ENCODE measurements at regions not wholly inside any gene's neighbourhood (a gene's known extent, or its start where the extent isn't known, plus 50 kb on each side); places are given as distances from the start of the nearest gene placed in this dataset.

- ChIA-PET POLR2A (no interaction called here), CTCF (interaction anchor here (1.1 to 5.5 kb wide), 9 partner anchors 11 to 306 kb away, joined by 3 to 34 read pairs (median 6); no protein-coding TSS in a partner anchor)
- ATAC-seq (no peak), DNase-seq (no peak)
- intact Hi-C loops (cut with micrococcal nuclease), result loop anchor here (5.0 to 10.0 kb wide), 2 partner anchors 87 to 645 kb away; no protein-coding TSS in a partner anchor
- H3K27ac Mint-ChIP-seq, result no peak overlapping the region
- H3K36me3 Mint-ChIP-seq (ENCODE audit: low read depth), result no peaks in the 10 kb centered on the region
- no peak overlapping the region for H3K4me3 Mint-ChIP-seq
- no peaks in the 10 kb centered on the region for H3K27me3 Mint-ChIP-seq
- no peak for TF ChIP-seq CTCF (IDR thresholded peaks at IDR 0.05)
- H3K9me3 Mint-ChIP-seq, result peaks cover 8% of the 10 kb centered on the region
- peaks cover 4% of the 10 kb centered on the region for H3K4me1 Mint-ChIP-seq (ENCODE audit: low read depth)
Observed at GRCh38 chr1:181169281-181169865, 80.9 kb downstream of the IER5 start.

GRCh38 chr1:181170194-181170593 is 81.7 kb downstream of the IER5 start:
- CTCF ChIA-PET, result interaction anchor here (1.7 to 5.5 kb wide), 4 partner anchors 27 to 287 kb away, joined by 7 to 34 read pairs (median 14); no protein-coding TSS in a partner anchor
- TF ChIP-seq CTCF (IDR thresholded peaks at IDR 0.05), result no peak
- DNase-seq (no peak), ATAC-seq (no peak)
- H3K27me3 Mint-ChIP-seq, result no peaks in the 10 kb centered on the region
- POLR2A ChIA-PET, result no interaction called here
- peaks cover 4% of the 10 kb centered on the region for H3K4me1 Mint-ChIP-seq (ENCODE audit: low read depth)
- no peak overlapping the region for H3K27ac Mint-ChIP-seq
- H3K9me3 Mint-ChIP-seq, result peaks cover 4% of the 10 kb centered on the region
- H3K36me3 Mint-ChIP-seq (ENCODE audit: low read depth), result no peaks in the 10 kb centered on the region
- no peak overlapping the region for H3K4me3 Mint-ChIP-seq
- intact Hi-C loops (cut with micrococcal nuclease), result no loop called here

DNA sequence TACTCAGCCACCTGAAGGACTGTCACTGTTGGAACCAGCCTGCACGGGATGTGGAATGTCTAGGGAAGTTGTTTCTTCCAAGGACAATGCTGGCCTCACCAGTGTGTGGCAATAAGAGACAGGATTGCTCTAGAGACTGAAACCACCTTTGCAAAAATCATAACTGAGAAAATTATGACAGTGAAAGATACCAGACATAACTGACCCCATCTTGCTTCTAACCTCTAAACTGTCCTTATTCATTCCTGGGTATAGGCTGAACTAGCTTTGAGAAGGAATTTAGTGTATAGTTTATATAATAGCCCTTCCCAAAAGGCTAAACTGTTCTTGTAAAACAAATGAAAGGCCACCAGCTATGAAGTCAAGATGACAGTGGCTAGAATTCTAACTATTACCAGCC is 83.6 kb downstream of the IER5 start:
- POLR2A ChIA-PET, result interaction anchor here (0.6 kb wide), 1 partner anchor 14 kb away, joined by 3 read pairs; no protein-coding TSS in a partner anchor
- Mint-ChIP-seq H3K27ac (no peak overlapping the region), H3K36me3 (ENCODE audit: low read depth) (no peaks in the 10 kb centered on the region), H3K9me3 (peaks cover 2% of the 10 kb centered on the region), H3K4me1 (ENCODE audit: low read depth) (no peaks in the 10 kb centered on the region), H3K4me3 (no peak overlapping the region), H3K27me3 (no peaks in the 10 kb centered on the region)
- intact Hi-C loops (cut with micrococcal nuclease), result no loop called here
- CTCF ChIA-PET, result no interaction called here
- no peak for DNase-seq
- ATAC-seq, result no peak
- TF ChIP-seq CTCF (IDR thresholded peaks at IDR 0.05), result no peak

DNA sequence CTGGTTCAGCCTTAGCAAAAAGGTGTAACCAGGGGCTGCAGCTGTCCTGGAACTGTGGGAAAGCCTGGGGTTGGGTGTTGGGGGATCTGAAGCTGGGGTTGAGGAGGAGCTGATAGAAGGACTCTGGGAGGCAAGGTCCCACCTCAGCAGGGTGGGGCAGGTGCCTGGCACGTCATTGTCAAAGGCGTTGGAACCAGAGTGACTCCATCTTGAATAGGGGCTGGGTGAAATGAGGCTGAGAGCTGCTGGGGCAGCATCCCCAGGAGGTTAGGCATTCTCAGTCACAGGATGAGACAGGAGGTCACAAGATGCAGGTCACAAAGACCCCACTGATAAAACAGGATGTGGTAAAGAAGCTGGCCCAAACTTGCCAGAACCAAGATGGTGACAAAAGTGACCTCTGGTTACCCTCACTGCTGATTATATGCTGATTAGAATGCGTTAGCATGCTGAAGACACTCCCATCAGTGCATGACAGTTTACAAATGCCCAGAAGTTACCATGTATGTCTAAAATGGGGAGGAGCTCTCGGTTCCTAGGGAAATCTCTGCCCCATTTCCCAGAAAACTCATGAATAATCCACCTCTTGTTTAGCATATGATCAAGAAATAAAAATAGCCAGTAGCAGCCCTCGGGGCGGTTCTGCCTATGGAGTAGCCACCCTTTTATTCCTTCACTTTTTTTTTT is 85.4 kb downstream of the IER5 start:
- no peak for TF ChIP-seq CTCF (IDR thresholded peaks at IDR 0.05)
- intact Hi-C loops (cut with micrococcal nuclease), result no loop called here
- ATAC-seq (no peak), DNase-seq (no peak)
- Mint-ChIP-seq H3K4me1 (ENCODE audit: low read depth) (no peaks in the 10 kb centered on the region), H3K36me3 (ENCODE audit: low read depth) (no peaks in the 10 kb centered on the region), H3K4me3 (no peak overlapping the region), H3K27me3 (no peaks in the 10 kb centered on the region), H3K27ac (no peak overlapping the region), H3K9me3 (peaks cover 2% of the 10 kb centered on the region)
- ChIA-PET CTCF (interaction anchor here (1.2 to 1.5 kb wide), 2 partner anchors 16 to 292 kb away, joined by 3 to 4 read pairs; no protein-coding TSS in a partner anchor), POLR2A (interaction anchor here (1.0 to 1.1 kb wide), 2 partner anchors 44 to 85 kb away, joined by 3 read pairs; no protein-coding TSS in a partner anchor)

- Mint-ChIP-seq H3K4me1 (ENCODE audit: low read depth) (peaks cover 6% of the 10 kb centered on the region), H3K4me3 (no peak overlapping the region), H3K36me3 (ENCODE audit: low read depth) (no peaks in the 10 kb centered on the region), H3K27ac (no peak overlapping the region), H3K9me3 (peaks cover 2% of the 10 kb centered on the region), H3K27me3 (no peaks in the 10 kb centered on the region)
- DNase-seq (no peak), ATAC-seq (no peak)
- intact Hi-C loops (cut with micrococcal nuclease), result no loop called here
- no peak for TF ChIP-seq CTCF (IDR thresholded peaks at IDR 0.05)
- ChIA-PET CTCF (interaction anchor here (1.5 kb wide), 1 partner anchor 15 kb away, joined by 4 read pairs; no protein-coding TSS in a partner anchor), POLR2A (no interaction called here)
Observed at GRCh38 chr1:181174861-181175260, 86.4 kb downstream of the IER5 start.

All from activated CD8-positive, alpha-beta T cell treated with anti-CD3 and anti-CD28 coated beads for 36 hours (primary cell).